ENCODE measurements at regions not wholly inside any gene's neighbourhood (a gene's known extent, or its start where the extent isn't known, plus 50 kb on each side); places are given as distances from the start of the nearest gene placed in this dataset.
A peak's percentile ranks its signal among the peaks of the same experiment; 100 is the strongest.
"Not testable (repeated sequence)": the region's sequence is repeated elsewhere in the genome, so short reads cannot be mapped to it uniquely, and the experiment has no call there.

DNA sequence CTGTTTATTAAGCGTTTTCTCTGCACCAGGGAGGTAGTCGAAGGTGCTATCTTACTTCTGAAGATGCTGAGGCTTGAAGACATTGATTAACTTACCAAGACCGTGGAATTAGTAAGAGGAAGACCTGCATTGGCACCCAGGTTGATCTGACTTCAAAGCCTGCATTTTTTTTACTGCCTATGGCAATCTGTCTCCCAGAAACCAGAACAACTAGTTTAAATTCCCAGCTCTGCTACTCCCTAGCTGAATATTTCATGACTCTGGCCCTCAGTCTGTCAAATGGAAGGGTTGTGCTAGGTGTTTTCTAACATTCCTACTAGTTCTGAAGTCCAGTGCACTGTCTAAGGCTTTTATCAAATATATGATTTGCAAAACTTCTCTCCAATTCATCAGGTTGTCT lies 52.0 kb upstream of the GRAMD1B start:
- no peak for DNase-seq

DNA sequence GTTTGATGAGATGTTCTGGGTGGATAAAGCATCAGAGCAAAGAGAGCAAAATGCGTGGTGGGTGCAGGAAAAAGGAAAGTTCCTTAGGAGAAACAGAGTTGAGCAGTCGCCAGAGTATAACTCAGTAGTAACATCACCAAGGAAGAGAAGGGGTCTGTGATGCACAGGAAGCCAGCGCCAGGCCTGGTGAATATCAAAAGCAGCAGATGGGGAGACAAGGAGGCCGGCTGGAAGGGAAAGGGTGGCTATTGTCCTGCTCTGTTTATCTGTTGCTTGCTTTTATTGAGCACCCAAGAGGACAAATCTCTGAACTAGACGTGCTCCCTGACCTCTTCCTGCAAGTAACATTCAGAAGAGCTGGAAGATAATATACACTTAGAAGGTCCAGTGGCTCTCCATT lies 52.7 kb upstream of the GRAMD1B start:
- no peak for DNase-seq

DNA sequence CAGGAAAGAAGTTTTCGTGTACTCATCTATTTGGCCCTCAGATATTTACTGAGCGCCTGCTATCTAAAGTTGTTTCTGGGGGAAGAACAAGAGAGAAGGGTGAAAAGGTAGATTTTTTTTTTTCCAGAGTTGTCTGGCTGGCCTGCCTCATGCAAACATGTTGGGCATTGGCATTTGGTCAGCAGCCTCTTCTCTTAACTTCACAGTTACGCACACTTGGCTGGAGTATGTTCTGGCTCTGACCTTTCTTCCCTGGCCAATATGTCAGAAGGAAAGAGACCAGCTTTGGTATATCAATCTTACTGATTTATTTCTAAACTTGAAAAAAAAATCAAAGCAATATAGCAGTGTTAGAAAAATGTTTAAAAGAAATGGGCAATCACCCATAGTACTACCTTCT lies 54.2 kb upstream of the GRAMD1B start:
- DNase-seq = no peak

DNA sequence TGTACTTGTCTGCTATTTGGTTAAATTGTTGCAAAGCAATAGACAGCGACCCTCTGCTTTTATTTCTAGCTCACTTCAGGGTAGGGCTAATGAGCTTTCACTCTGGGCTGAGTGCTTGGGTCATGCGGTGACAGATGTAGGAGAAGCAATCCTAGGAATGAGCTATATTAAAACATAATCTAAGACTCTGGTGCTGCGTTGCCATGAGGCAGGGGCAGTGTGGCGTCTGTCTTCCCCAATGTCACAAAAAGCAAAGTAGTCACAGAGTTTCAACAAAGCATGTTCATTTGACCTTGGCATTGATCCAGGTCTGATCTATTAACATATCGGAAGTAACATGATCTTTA lies 55.5 kb upstream of the GRAMD1B start:
- DNase-seq = no peak

DNA sequence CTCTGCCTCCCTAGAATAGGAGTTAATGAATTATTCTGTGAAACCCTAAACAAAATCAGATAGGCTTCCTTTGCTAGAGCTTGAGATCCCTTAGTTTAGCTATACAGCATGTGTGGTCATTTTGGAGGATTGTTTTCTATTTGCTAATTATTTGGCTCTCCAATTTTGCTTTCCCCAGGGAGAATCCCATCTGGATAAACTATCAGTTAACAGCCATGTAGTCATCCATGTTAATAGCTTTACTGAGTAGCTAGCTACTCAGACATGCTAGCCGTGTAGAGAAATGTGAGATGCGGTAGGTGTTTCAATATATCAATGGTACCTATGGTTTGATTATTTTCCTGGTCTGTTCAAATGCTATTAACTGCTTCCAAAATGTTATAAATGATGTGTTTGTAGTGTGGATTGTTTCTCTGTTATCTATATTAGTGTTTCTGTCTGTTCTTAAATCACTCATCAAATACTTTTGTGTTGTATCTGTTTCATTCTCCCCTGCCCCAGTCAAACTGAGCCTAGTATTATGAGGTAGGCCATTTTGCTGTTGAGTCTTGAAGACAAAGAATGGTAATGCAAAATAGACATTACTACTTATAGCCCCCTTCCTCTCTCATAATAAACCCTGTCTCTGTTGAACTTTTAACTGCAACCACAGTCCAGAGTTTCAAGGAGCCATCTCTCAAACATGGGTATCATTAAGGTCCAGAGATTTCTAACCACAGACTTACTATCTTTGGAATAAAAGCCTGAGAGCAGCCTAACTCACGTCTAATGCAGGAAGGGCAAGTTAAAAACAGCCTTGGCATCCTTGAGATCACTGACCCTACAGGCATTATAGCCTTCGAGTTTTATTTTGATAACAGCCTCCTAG lies 56.1 kb upstream of the GRAMD1B start:
- DNase-seq = no peak

DNA sequence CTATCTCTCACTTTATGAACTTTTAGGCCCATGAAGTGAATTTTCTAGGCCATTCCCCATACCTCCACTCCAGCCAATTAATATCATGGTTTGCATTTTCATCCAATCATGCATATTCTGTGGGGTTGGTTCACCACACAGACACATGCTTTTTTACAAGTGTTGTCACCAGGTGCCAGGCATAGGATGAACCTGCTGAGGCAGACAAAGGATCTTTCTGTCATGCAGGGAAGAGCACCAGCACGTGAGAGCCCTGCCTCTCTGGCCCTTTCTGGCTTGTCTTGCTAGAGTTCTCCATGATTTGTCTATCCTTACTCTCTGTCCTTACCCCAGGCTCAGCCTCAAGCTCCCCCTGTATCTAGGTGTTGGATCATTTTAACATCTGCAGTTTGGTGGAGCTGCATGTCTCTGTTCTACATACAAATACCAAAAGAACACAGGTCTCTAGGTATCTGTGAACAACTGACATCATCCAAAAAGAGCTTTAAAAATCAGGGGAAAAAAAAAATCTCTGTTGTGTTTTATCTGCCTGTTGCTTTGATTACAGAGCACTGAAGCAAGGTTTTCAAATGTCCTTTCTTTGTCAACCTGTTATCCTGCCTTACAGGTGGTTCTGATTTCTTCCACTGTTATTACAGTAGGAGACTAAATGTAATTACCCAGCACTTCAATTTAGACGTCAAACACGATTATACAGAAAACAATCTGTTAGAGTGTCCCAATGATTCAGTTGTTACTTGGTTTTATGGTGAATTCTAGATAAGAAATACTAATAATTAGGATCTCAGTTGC lies 58.4 kb upstream of the GRAMD1B start:
- no peak for DNase-seq

DNA sequence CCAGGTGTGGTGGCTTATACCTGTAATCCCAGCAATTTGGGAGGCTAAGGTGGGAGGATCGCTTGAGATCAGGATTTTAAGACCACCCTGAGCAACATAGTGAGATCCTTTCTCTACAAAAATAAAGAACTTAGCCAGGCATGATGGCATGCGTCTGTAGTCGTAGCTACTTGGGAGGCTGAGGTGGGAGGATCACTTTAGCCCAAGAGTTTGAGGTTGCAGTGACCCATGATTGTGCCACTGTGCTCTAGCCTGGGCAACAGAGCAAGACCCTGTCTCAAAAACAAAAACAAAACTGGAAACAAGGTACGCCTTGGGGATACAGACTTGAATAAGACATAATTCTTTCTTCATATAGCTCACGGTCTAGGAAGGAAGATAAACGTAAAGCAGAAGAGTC lies 63.1 kb upstream of the GRAMD1B start:
- DNase-seq = no peak

DNA sequence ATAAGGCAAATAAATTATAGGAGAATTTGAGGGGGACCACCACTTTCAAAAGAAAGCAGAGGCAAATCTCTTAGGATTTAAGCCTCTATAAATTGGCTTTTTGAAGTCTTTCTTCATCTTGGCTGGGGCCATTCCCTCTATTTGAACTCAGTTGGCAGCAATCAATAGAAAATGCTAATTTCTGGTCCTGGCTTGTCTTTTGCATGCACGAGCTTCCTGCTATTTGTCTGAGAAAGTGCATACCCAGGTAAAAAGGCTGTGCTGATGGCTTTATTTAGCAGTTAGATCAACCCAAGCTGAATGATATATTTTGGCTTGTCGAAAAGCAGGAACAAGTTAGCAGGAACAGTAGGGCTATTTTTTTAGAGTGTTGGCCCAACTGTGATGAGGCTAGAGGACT lies 64.1 kb upstream of the GRAMD1B start:
- DNase-seq = no peak

DNA sequence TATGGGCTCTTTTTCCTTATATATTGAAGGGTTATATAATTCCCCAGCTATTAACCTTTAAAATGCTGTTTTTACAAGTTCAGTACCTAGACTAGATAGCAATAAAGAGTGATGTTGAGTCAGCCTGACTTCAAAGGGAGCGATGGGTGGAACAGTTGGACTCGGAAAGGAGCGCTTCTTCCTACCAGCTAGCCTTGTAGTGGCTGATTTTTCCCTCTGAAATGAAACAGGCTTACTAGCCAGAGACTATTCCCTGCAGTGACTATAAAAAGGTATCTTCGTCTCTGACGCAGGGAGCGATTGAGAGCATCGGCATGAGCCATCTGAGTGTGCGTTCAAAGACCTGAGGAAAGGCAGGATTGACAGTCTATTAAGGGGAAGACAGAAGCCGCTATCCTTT lies 66.0 kb upstream of the GRAMD1B start:
- no peak for DNase-seq

DNA sequence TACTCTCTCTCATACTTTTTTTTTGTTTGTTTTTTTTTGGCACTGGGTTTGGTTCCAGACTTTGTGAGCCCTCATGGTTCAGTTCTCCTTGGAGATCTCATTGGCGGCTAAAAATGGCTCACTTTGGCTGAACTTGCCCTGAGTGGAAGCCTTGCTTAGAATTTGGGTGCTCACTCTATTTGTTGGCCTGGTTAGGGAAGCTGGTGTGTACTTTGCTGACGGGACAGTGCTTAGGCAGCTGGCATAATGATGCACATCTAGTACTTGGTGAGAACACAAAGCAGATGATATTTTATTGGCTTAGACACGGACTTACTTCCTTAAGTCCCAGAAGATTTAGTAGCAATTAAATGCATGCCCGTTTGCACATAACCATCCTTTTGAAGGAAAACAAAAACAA lies 66.5 kb upstream of the GRAMD1B start:
- DNase-seq = no peak

DNA sequence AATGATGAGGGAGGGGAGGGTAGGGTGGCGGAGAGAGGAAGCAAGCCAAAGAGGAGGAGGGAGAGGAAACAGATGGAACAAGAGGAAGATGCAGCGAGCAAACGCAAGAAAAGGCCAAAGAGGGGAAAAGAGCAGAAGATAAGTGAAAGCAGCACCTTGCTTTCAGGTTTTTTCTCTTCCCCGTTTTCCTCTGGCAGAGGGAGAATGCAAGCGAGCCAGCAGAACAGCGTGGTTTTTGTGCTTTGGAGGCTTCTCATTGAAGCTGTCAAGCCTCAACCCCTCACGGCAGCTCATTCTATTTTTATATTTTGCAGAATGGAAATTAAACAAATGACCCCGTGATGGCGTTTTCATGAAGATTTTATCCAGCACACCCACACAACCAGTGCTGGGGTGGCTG lies 67.1 kb upstream of the GRAMD1B start:
- no peak for DNase-seq

DNA sequence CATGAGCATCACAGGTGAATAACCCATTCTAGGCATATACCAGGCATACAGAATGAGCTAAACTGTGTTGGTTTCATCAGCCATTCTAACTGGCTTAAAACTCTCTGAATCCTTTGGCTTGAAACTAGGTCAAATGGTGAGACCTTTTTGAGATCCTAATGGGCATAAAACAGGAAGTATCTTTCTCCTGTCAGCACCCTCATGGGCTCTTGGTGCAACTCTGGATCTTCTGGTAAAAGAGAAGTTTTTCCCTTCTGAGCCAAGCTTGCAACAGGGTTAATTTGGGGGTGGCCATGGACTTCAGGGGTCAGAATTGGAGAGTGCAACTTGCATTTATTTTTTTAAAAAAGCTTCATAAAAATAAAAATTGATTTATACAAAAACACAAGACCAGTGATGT lies 67.9 kb upstream of the GRAMD1B start:
- no peak for DNase-seq

DNA sequence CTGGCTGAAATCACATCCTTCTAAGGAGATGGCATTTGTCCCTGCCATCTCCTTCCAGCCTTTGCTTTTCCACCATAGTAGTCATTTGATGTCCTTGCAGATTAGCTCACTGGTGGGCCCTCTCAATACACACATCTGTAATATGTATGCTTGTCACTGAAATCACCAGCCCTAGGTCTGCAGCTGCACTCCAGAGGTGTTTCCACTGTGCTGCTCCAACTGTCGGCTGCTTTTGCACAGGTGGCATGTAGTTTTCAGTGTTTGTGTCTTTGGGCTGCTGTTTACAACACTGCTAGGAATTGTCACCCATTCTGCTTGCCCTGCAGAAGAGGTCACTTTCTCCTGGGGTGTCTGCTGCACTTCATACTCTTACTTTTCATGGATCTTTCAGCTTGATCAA lies 69.0 kb upstream of the GRAMD1B start:
- DNase-seq = no peak

DNA sequence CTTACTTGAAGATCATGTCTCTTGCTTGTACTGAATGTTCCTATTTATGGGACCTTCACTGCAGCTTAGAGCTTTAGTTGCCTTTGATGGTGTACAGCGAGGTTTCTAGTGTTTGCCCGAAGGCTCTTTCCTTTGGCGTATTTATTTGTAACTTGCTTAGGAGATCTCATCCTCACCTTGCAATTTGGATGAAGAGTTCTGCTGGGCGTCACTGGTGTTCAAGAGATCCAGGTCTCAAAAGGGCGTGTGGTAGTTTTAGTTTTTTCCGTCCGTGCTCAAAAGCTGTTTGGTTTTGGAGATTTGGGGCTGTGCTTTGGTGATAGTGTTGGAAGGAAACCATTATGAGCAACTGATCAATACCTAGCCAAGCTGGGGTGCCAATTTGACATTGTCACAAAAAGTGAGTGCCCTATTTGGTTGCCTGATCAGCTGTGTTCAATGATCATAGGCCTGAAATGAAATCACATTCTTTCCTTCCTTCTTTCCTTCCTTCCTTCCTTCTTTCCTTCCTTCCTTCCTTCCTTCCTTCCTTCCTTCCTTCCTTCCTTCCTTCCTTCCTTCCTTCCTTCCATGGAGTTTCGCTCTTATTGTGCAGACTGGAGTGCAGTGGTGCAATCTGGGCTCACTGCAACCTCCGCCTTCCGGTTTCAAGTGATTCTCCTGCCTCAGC lies 69.7 kb upstream of the GRAMD1B start:
- no peak for DNase-seq

DNA sequence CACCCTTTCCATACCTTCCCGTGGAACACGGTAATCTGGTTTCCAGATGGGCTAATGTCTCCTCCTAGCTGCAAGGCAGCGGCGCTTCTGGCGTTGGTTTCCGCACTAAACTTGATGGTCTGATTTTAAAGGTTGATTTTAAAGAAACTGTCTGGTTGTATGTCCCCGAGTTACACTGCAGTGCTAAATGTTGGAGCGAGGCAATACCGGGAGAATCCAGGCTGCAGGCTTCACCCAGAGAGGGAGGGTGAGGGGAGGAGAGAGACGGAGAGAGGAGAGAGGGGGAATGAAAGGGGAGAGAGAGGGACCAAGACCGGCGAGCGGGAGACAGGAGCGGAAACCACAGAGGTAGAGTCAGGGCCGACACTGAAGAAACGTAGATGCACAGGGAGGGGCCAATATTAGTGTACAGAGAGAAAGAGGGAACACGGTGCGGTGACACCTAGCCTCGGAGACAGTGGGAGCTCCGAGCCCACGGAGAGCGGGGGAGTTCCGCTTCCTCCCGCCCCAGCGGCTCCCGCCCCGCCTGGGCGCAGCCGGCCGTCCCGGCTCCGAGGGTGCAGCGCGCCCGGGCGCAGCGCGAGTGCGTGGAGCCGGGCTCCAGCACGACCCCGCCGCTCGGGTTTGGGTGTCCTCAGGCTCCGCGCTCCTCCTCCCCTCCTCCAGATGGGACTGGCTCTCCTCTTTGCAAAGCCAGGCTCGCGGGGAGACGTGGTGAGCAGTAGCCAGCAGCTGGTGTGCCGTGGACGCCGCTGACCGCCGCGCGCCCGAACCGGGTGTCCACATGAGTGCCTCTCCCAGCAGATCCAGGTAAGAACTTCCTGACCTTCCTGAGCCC lies 71.9 kb upstream of the GRAMD1B start:
- no peak for DNase-seq

DNA sequence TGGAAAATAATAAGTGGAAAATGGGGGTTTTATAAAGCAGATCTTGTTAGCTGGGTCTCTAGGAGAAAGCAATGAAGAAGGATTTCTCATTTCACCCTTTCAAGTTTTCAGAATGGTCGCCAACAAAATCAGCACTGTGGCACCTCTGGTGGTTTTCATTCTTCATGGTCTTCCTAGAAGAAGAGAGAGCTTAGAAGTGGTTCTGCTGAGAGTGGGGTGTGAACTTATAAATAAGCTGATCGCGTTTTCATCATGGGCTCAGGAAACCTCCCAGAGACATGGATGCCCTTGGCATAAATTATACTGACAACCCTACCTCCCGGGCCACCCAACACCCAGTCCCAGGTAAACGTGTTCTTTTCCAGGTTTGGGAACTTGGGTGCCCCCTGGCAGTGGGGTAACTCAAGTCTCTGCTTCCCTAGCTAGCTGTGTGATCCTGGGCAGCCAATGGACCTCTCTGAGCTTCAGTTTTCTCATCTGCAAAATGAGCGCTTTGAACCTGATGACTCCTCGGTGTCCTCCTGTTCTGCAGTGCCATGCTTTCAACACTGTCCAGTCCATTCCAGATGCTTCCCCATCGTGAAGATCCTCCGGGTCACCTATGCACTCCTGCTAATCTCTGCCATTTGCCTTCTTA lies 72.6 kb upstream of the GRAMD1B start:
- DNase-seq = no peak

DNA sequence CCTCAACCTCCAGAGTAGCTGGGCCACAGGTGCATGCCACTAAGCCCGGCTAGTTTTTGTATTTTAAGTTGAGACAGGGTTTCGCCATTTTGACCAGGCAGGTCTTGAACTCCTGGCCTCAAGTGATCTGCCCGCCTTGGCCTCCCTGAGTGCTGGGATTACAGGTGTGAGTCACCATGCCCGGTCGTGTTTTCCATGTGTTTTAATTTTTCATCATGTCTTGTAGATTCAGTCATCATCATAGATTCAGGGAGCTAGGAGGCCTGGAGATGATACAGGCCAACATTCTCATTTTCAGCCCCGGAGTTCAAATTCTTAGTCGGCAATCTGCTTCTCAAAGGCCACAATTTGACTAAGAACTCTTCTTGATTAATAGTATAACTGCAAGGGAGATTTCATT lies 73.5 kb upstream of the GRAMD1B start:
- no peak for DNase-seq

DNA sequence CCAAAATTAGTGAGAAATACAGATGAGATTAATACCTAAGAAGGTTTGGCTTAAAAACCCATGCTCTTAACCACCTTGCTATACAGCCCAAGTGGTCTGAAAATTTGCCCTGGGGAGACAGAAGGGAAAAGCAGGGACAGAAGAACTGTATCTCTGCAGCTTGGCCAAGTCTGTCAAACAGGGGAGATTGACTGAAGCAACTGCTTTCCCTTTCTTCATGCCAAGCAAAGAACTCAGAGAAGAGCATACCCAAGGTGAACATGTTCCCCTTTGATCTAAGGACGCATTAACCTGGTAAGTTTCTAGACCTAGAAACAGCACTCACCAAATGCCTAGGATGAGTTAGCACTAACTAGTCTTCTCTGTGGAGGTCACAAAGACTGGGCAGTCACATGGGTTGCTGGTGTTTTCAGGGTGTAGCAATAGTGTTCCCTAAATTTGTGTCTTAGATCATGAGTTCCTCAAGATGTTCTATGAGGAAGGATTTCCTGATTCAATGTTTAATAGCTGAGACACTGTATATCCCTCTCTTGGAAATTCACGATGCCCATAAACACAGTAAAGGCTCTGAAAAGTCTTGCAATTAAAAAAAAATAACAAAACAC lies 75.6 kb upstream of the GRAMD1B start:
- no peak for DNase-seq

DNA sequence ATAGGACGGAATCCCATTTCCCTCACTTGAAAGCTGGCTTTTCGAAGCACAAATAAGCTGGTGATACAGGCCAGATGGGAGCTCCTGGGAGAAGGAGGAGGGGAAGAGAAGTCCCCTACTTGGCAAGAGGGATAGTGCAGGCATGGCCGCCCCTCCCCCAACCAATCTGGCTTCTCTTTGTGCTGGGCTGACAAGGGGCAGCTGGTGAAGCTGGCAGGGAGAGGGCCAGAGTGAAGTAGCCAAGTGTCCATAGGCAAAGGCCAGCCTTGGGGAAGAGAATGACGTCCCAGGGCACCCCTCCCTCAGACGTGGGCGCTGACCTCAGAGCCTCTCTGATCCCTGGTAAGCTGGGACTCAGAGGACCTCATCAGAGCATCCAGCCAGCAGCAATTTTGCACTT lies 78.7 kb upstream of the GRAMD1B start:
- DNase-seq = peak; percentile 49

DNA sequence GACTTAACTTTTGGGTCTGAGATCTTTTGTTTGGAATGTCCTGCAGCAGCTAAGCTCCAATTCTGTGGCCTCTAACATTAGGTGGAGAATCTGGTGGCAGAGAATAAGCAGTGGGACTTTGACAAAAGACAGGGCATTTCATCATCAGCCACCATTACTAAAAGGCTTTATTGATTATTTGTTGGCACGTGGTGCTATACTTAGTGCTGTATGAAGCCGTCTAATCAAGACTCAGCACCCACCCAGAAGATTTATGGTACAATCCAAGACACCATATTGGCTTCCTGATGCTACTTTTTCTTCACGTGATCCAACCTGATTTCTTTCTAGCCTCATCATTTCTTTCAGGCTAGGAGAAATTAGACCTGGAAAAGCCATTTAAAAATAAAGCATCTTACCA lies 80.7 kb upstream of the GRAMD1B start:
- no peak for DNase-seq

DNA sequence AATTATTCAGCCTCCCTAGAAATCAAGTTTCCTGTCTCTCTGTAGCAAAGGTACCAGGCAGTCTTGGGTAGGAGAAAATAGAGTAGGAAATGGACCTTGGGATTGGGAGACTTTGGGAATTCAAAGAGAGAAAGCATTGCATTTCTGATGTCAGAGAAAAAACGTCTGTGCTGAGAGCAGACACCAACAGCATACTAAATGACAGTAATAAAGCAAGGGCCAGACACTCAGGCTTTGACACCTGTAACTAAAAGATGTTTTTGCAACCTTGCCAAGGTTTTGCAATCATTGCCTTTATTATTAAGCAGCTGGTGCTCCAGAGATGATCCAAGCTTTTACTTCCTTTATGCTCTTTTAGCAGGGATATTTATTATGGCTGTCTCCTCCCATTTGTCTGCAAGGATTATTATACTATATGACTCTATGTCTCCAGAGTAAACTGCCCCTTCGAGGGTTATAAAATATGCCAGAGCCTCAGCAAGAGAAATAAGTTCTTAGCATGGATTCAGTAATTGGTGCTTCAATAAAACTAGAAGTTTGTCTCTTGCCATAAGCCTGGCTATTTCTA lies 85.2 kb upstream of the GRAMD1B start:
- peak; percentile 77 for DNase-seq

DNA sequence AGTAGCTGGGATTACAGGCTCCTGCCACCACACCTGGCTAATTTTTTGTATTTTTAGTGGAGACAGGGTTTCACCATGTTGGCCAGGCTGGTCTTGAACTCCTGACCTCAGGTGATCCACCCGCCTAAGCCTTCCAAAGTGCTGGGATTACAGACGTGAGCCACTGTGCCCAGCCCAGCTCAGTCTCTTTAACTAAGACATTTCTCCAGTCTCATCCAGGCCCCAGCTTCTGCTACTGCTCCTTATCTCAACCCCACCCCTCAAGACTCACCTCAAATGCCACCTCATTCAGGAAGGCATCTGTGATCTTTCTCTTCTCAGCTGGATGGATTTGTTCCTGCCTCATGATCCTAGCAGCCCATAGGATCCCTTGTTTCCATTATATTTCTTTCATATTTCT lies 85.9 kb upstream of the GRAMD1B start:
- DNase-seq = not testable (repeated sequence)

All from NCI-H2029 (cell line).